ENCODE measurements at regions not wholly inside any gene's neighbourhood (a gene's known extent, or its start where the extent isn't known, plus 50 kb on each side); places are given as distances from the start of the nearest gene placed in this dataset.

GRCh38 chr1:170303034-170303433 lies 157.3 kb downstream of the NTMT2 start:
- TF ChIP-seq CTCF (IDR thresholded peaks at IDR 0.05), result no peak
- no peak for TF ChIP-seq POLR2A (IDR thresholded peaks at IDR 0.05)
